Mesenchymal stem cell (in vitro differentiated cells and primary cell): ENCODE measurements at regions not wholly inside any gene's neighbourhood (a gene's known extent, or its start where the extent isn't known, plus 50 kb on each side); places are given as distances from the start of the nearest gene placed in this dataset.

ENCODE experiments used
- DNase-seq: peaks from one replicate; pipeline ENCODE4 v3.0.0-alpha.2; 2013
- H2AFZ ChIP-seq: one replicate; pipeline ENCODE4 v1.6.1; 2013; ENCODE audit warnings: low read depth, mild to moderate bottlenecking, control low read depth, inconsistent platforms, low read length, moderate library complexity
- H2AK5ac ChIP-seq: 2 replicates; pipeline ENCODE4 v1.6.1; 2013; ENCODE audit warnings: low read length, moderate library complexity, mild to moderate bottlenecking, inconsistent platforms; ENCODE audit not compliant: severe bottlenecking
- H2BK120ac ChIP-seq: one replicate; pipeline ENCODE4 v1.6.1; 2013; ENCODE audit warnings: low read depth, mild to moderate bottlenecking, inconsistent platforms, low read length, moderate library complexity
- H2BK12ac ChIP-seq, 2 experiments: one replicate each; pipeline ENCODE4 v1.6.1; 2013; ENCODE audit warnings: inconsistent platforms in 2 of 2, low read length in 2 of 2, mild to moderate bottlenecking in 2 of 2, moderate library complexity in 2 of 2, control low read depth in 1 of 2
- H2BK15ac ChIP-seq: one replicate; pipeline ENCODE4 v1.6.1; 2013; ENCODE audit warnings: mild to moderate bottlenecking, low read depth, inconsistent platforms; ENCODE audit not compliant: poor library complexity, severe bottlenecking
- H2BK5ac ChIP-seq: 2 replicates; pipeline ENCODE4 v1.6.1; 2013; ENCODE audit warnings: low read depth, mild to moderate bottlenecking, low read length, control low read depth, inconsistent platforms; ENCODE audit not compliant: poor library complexity, severe bottlenecking
- H3K14ac ChIP-seq, 2 experiments: one replicate each; pipeline ENCODE4 v1.6.1; 2013; ENCODE audit warnings: inconsistent platforms in 2 of 2, low read length in 2 of 2, control low read depth in 1 of 2, mild to moderate bottlenecking in 1 of 2, moderate library complexity in 1 of 2
- H3K18ac ChIP-seq, 2 experiments: one replicate each; pipeline ENCODE4 v1.6.1; 2013; ENCODE audit warnings: inconsistent platforms in 2 of 2, low read length in 2 of 2, control low read depth in 1 of 2, low read depth in 1 of 2, mild to moderate bottlenecking in 1 of 2
- H3K23ac ChIP-seq, 2 experiments: one replicate each; pipeline ENCODE4 v1.6.1; 2013; ENCODE audit warnings: inconsistent platforms in 2 of 2, low read length in 2 of 2, mild to moderate bottlenecking in 2 of 2, moderate library complexity in 2 of 2, control low read depth in 1 of 2
- H3K27ac ChIP-seq: 2 replicates; pipeline ENCODE4 v1.5.1; 2013; ENCODE audit warnings: mild to moderate bottlenecking, moderate library complexity, low read length, control low read depth, inconsistent platforms; ENCODE audit not compliant: poor library complexity, severe bottlenecking
- H3K27me3 ChIP-seq, 2 experiments: 2 replicates each; pipeline versions ENCODE4 v1.6.1 to v1.7.0; 2013; ENCODE audit warnings: low read length in 2 of 2, mild to moderate bottlenecking in 2 of 2, moderate library complexity in 2 of 2, control low read depth in 1 of 2, inconsistent platforms in 1 of 2; ENCODE audit not compliant: control insufficient read depth in 1 of 2, insufficient read depth in 1 of 2
- H3K36me3 ChIP-seq, 2 experiments: 2 replicates each; pipeline versions ENCODE4 v1.6.1 to v1.7.0; 2013; ENCODE audit warnings: low read length in 2 of 2, control low read depth in 1 of 2, inconsistent platforms in 1 of 2, low read depth in 1 of 2, mild to moderate bottlenecking in 1 of 2; ENCODE audit not compliant: insufficient read depth in 2 of 2, control insufficient read depth in 1 of 2
- H3K4ac ChIP-seq, 2 experiments: one replicate each; pipeline ENCODE4 v1.6.1; 2013; ENCODE audit warnings: inconsistent platforms in 2 of 2, low read length in 2 of 2, mild to moderate bottlenecking in 2 of 2, moderate library complexity in 2 of 2, control low read depth in 1 of 2, low read depth in 1 of 2
- H3K4me1 ChIP-seq: 2 replicates; pipeline ENCODE4 v1.6.1; 2013; ENCODE audit warnings: low read depth, low read length, control low read depth; ENCODE audit not compliant: control insufficient read depth, insufficient read depth
- H3K4me2 ChIP-seq: 2 replicates; pipeline ENCODE4 v1.6.1; 2013; ENCODE audit warnings: low read length, mild to moderate bottlenecking, inconsistent platforms; ENCODE audit not compliant: poor library complexity, severe bottlenecking
- H3K4me3 ChIP-seq, 2 experiments: 2 replicates each; pipeline versions ENCODE4 v1.5.1 to v1.7.0; 2013; ENCODE audit warnings: low read length in 2 of 2, mild to moderate bottlenecking in 2 of 2, control low read depth in 1 of 2, low read depth in 1 of 2; ENCODE audit not compliant: insufficient read depth in 1 of 2
- H3K79me1 ChIP-seq: replicated peaks from 2 replicates; pipeline ENCODE4 v1.6.1; 2013; ENCODE audit warnings: mild to moderate bottlenecking, control low read depth, low read length, inconsistent platforms; ENCODE audit not compliant: poor library complexity, severe bottlenecking
- H3K9ac ChIP-seq: 2 replicates; pipeline ENCODE4 v1.7.0; 2013; ENCODE audit warnings: mild to moderate bottlenecking, low read length, moderate library complexity
- H3K9me3 ChIP-seq: 2 replicates; pipeline ENCODE4 v1.7.0; 2013; ENCODE audit warnings: mild to moderate bottlenecking, low read length; ENCODE audit not compliant: control insufficient read depth
- H4K8ac ChIP-seq: one replicate; pipeline ENCODE4 v1.6.1; 2013; ENCODE audit warnings: inconsistent platforms, mild to moderate bottlenecking, low read length, moderate library complexity
- H4K91ac ChIP-seq: one replicate; pipeline ENCODE4 v1.6.1; 2013; ENCODE audit warnings: mild to moderate bottlenecking, low read length, inconsistent platforms
- whole genome bisulfite sequencing: methylation state at CpG from one replicate; pipeline ENCODE4 v1.1.7; 2013; ENCODE audit warnings: mixed read lengths; 5-methylcytosine and 5-hydroxymethylcytosine counted together

DNA sequence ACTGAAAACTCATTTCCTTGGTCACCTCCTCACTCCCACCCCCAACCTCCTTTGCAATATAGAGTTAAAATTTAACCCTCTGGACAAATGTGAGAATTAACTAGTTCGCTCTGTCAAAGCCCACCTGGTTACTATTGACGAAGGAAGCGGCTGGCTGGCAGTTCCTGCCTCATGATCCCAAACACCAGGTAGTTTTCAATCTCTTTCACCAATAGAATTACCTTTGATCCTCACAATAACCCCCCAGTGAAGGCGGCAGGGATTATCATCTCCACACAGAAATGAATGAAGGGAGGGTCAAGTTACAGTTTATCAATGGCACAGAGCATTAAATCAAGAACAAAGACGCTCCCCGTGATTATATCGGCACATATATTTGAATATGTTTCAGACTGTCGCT, 65.7 kb upstream of the TTC29 start:
- H3K4me2 ChIP-seq = no peak overlapping the region
- H2BK120ac ChIP-seq = no peak overlapping the region
- no peak for DNase-seq
- no peak overlapping the region for H3K4me3 ChIP-seq
- no peak overlapping the region for H2BK5ac ChIP-seq
- H3K9me3 ChIP-seq = no peaks in the 10 kb centered on the region
- H2BK12ac ChIP-seq = no peak overlapping the region
- no peaks in the 10 kb centered on the region for H3K27me3 ChIP-seq
- H3K18ac ChIP-seq = no peak overlapping the region
- H3K9ac ChIP-seq = no peak overlapping the region
- no peak overlapping the region for H2AFZ ChIP-seq
- H3K4ac ChIP-seq = no peak overlapping the region
- 69% methylated on average over 3 of the region's 8 CpGs for WGBS
- no peak overlapping the region for H4K8ac ChIP-seq
- H3K14ac ChIP-seq = no peak overlapping the region
- no peaks in the 10 kb centered on the region for H3K36me3 ChIP-seq
- no peak overlapping the region for H4K91ac ChIP-seq
- H2AK5ac ChIP-seq = no peak overlapping the region
- H3K79me1 ChIP-seq = no peaks in the 10 kb centered on the region
- no peak overlapping the region for H2BK15ac ChIP-seq
- H3K23ac ChIP-seq = no peak overlapping the region
- H3K27ac ChIP-seq = no peak overlapping the region
- no peaks in the 10 kb centered on the region for H3K4me1 ChIP-seq

GRCh38 chr4:147012059-147012707, 66.5 kb upstream of the TTC29 start:
- no peaks in the 10 kb centered on the region for H3K36me3 ChIP-seq
- 79% methylated on average over 4 of the region's 5 CpGs for WGBS
- H3K79me1 ChIP-seq = no peaks in the 10 kb centered on the region
- H3K4me2 ChIP-seq = no peak overlapping the region
- no peak overlapping the region for H3K4ac ChIP-seq
- no peak overlapping the region for H2AK5ac ChIP-seq
- H2AFZ ChIP-seq = no peak overlapping the region
- H3K4me1 ChIP-seq = no peaks in the 10 kb centered on the region
- no peak overlapping the region for H2BK15ac ChIP-seq
- H3K9ac ChIP-seq = no peak overlapping the region
- H3K18ac ChIP-seq = no peak overlapping the region
- H2BK120ac ChIP-seq = no peak overlapping the region
- H4K91ac ChIP-seq = no peak overlapping the region
- no peak overlapping the region for H2BK5ac ChIP-seq
- H2BK12ac ChIP-seq = no peak overlapping the region
- H3K27me3 ChIP-seq = no peaks in the 10 kb centered on the region
- H3K14ac ChIP-seq = no peak overlapping the region
- no peaks in the 10 kb centered on the region for H3K9me3 ChIP-seq
- no peak overlapping the region for H3K4me3 ChIP-seq
- DNase-seq = no peak
- no peak overlapping the region for H3K23ac ChIP-seq
- no peak overlapping the region for H4K8ac ChIP-seq
- H3K27ac ChIP-seq = no peak overlapping the region

- no peak for DNase-seq
- H2BK5ac ChIP-seq = no peak overlapping the region
- H3K4me2 ChIP-seq = no peak overlapping the region
- no peaks in the 10 kb centered on the region for H3K27me3 ChIP-seq
- H2BK120ac ChIP-seq = no peak overlapping the region
- H4K8ac ChIP-seq = no peak overlapping the region
- no peak overlapping the region for H3K18ac ChIP-seq
- H3K14ac ChIP-seq = no peak overlapping the region
- peak overlapping the region in 1 of 2 experiments; percentile 58 for H3K4me3 ChIP-seq
- H3K4ac ChIP-seq = no peak overlapping the region
- no peaks in the 10 kb centered on the region for H3K36me3 ChIP-seq
- H3K23ac ChIP-seq = no peak overlapping the region
- no peak overlapping the region for H2AK5ac ChIP-seq
- H3K27ac ChIP-seq = no peak overlapping the region
- no peak overlapping the region for H2BK15ac ChIP-seq
- no peak overlapping the region for H2AFZ ChIP-seq
- H3K9me3 ChIP-seq = no peaks in the 10 kb centered on the region
- no peaks in the 10 kb centered on the region for H3K4me1 ChIP-seq
- H3K79me1 ChIP-seq = no peaks in the 10 kb centered on the region
- H4K91ac ChIP-seq = no peak overlapping the region
- H3K9ac ChIP-seq = peak overlapping the region; percentile 65
- no CpG with 5 or more reads among the region's 1 CpG for WGBS
- H2BK12ac ChIP-seq = no peak overlapping the region
These were observed 69.3 kb upstream of the TTC29 start for GRCh38 chr4:147014946-147015345.

DNA sequence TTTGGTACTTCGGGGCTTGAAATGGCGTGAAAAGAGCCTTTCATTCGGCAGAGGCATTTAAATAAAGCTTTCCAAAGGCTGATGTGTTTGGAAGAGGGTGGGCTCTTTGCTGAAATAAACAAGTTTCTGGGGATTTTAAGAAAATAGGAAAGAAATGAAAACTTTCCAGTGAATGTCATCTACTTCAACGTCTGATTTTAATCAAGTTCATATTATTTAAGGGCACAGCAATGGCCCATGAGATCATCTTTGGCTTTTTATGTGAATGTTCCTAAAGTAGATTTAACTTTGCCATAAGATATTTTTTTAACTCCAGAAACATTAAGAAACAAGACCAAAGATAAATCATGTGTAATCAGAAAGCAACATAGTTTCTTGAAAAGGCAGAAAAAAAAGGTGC, 69.8 kb upstream of the TTC29 start:
- no peaks in the 10 kb centered on the region for H3K9me3 ChIP-seq
- H3K9ac ChIP-seq = peak overlapping the region; percentile 65
- no peak overlapping the region for H4K8ac ChIP-seq
- no peaks in the 10 kb centered on the region for H3K4me1 ChIP-seq
- no peak for DNase-seq
- H2BK120ac ChIP-seq = no peak overlapping the region
- no peak overlapping the region for H3K4me2 ChIP-seq
- no peaks in the 10 kb centered on the region for H3K36me3 ChIP-seq
- no peaks in the 10 kb centered on the region for H3K79me1 ChIP-seq
- H2BK15ac ChIP-seq = no peak overlapping the region
- 89% methylated on average over 3 of the region's 4 CpGs for WGBS
- no peak overlapping the region for H2BK5ac ChIP-seq
- H2BK12ac ChIP-seq = no peak overlapping the region
- H3K4me3 ChIP-seq = peak overlapping the region in 1 of 2 experiments; percentile 58
- no peak overlapping the region for H3K27ac ChIP-seq
- no peak overlapping the region for H3K14ac ChIP-seq
- H3K4ac ChIP-seq = no peak overlapping the region
- no peaks in the 10 kb centered on the region for H3K27me3 ChIP-seq
- no peak overlapping the region for H4K91ac ChIP-seq
- H3K23ac ChIP-seq = no peak overlapping the region
- no peak overlapping the region for H3K18ac ChIP-seq
- H2AFZ ChIP-seq = no peak overlapping the region
- no peak overlapping the region for H2AK5ac ChIP-seq
